HepG2 (cell line): ENCODE measurements at regions not wholly inside any gene's neighbourhood (a gene's known extent, or its start where the extent isn't known, plus 50 kb on each side); places are given as distances from the start of the nearest gene placed in this dataset.

Experiments used
- CREM ChIP-seq, 2 experiments: sonication (generic) in 1 of 2; formaldehyde crosslinking in 1 of 2; IDR thresholded peaks; 2 replicates each; pipeline versions ENCODE4 v1.4.0 to v1.6.1; 2016 to 2020; ENCODE audit warnings: antibody characterized with exemption in 1 of 2, mild to moderate bottlenecking in 1 of 2, missing genetic modification reagents in 1 of 2
- ELF1 ChIP-seq: sonication (generic); formaldehyde crosslinking; IDR thresholded peaks from 2 replicates; pipeline ENCODE4 v1.4.0; 2020; ENCODE audit warnings: missing genetic modification reagents
- POLR2AphosphoS5 ChIP-seq: IDR thresholded peaks from 2 replicates; pipeline ENCODE4 v1.6.1; 2012; ENCODE audit warnings: low read depth, low read length
- YY1 ChIP-seq: IDR thresholded peaks from 2 replicates; pipeline ENCODE4 v1.6.1; 2011; ENCODE audit warnings: low read length, low read depth, moderate library complexity, mild to moderate bottlenecking; ENCODE audit not compliant: insufficient read depth, insufficient replicate concordance
- ZNF138 ChIP-seq: sonication (generic); formaldehyde crosslinking; IDR thresholded peaks from 2 replicates; pipeline ENCODE4 v1.5.0; 2020; ENCODE audit warnings: mild to moderate bottlenecking, low read depth, missing genetic modification reagents
- ZNF256 ChIP-seq: sonication (generic); formaldehyde crosslinking; conservative IDR thresholded peaks from 2 replicates; pipeline ENCODE4 v1.4.0; 2020; ENCODE audit warnings: missing genetic modification reagents
- ZNF678 ChIP-seq: sonication (generic); formaldehyde crosslinking; IDR thresholded peaks from 2 replicates; pipeline ENCODE4 v1.4.0; 2020; ENCODE audit warnings: mild to moderate bottlenecking, missing genetic modification reagents
- TF ChIP-seq, protein P1 (sequence below): IDR thresholded peaks from 2 replicates; pipeline ENCODE4 v1.6.1; 2012; ENCODE audit warnings: inconsistent platforms
- TF ChIP-seq, protein P2 (sequence below): sonication (generic); formaldehyde crosslinking; IDR thresholded peaks from 2 replicates; pipeline ENCODE4 v1.4.0; 2020; ENCODE audit warnings: mild to moderate bottlenecking, low read depth, missing genetic modification reagents

DNA sequence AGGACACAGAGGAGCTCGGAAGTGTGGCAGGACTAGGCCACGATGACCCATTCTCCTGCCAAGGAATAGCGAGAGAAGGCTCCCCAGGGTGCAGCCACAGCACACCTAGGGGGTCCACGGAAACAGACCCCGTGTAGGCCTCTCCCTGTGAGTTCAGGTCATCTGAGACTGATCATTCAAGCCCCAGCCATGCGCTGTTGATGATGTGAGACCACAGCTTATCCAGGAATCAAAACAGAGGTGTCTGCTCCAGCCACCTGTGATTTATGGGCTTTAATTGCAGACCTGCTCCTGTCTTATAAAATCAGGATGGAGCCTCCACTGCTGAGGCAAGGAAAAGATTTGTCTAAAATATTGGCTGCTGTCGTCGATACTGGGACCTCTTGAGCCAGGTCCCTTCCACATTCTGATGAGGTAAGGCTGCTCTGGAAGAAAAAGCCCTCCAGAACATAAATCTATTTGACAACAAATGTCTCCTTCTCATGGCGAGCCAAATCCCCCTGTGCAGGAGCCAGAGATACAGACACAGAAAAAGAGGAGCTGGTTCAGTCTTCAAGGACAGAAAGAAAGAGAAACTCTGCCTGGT is 186.7 kb downstream of the TJP1 start:
- TF ChIP-seq, protein P1, sequence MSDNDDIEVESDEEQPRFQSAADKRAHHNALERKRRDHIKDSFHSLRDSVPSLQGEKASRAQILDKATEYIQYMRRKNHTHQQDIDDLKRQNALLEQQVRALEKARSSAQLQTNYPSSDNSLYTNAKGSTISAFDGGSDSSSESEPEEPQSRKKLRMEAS, result no peak
- TF ChIP-seq ZNF256 (CRISPR knock-in tag) (no peak), CREM (IDR thresholded peaks at IDR 0.05) (no peak), CREM (CRISPR knock-in tag; IDR thresholded peaks at IDR 0.05) (no peak), ZNF138 (CRISPR knock-in tag) (no peak), YY1 (no peak), POLR2AphosphoS5 (no peak), ZNF678 (no peak), ELF1 (CRISPR knock-in tag) (no peak)
- TF ChIP-seq, protein P2, sequence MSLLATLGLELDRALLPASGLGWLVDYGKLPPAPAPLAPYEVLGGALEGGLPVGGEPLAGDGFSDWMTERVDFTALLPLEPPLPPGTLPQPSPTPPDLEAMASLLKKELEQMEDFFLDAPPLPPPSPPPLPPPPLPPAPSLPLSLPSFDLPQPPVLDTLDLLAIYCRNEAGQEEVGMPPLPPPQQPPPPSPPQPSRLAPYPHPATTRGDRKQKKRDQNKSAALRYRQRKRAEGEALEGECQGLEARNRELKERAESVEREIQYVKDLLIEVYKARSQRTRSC (CRISPR knock-in tag), result no peak
